ENCODE measurements at regions not wholly inside any gene's neighbourhood (a gene's known extent, or its start where the extent isn't known, plus 50 kb on each side); places are given as distances from the start of the nearest gene placed in this dataset.

- Histone ChIP-seq H3K36me3 (no peaks in the 10 kb centered on the region), H3K27ac (no peak overlapping the region), H3K4me3 (no peak overlapping the region), H3K4me1 (no peaks in the 10 kb centered on the region), H3K9me3 (no peaks in the 10 kb centered on the region), H3K27me3 (no peaks in the 10 kb centered on the region)
- TF ChIP-seq, protein P1, sequence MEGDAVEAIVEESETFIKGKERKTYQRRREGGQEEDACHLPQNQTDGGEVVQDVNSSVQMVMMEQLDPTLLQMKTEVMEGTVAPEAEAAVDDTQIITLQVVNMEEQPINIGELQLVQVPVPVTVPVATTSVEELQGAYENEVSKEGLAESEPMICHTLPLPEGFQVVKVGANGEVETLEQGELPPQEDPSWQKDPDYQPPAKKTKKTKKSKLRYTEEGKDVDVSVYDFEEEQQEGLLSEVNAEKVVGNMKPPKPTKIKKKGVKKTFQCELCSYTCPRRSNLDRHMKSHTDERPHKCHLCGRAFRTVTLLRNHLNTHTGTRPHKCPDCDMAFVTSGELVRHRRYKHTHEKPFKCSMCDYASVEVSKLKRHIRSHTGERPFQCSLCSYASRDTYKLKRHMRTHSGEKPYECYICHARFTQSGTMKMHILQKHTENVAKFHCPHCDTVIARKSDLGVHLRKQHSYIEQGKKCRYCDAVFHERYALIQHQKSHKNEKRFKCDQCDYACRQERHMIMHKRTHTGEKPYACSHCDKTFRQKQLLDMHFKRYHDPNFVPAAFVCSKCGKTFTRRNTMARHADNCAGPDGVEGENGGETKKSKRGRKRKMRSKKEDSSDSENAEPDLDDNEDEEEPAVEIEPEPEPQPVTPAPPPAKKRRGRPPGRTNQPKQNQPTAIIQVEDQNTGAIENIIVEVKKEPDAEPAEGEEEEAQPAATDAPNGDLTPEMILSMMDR (IDR thresholded peaks at IDR 0.05), result no peak
- no peak for DNase-seq (ENCODE audit: low spot score)
Observed at GRCh38 chr2:8277921-8278571, 403.8 kb upstream of the ID2 start.

DNA sequence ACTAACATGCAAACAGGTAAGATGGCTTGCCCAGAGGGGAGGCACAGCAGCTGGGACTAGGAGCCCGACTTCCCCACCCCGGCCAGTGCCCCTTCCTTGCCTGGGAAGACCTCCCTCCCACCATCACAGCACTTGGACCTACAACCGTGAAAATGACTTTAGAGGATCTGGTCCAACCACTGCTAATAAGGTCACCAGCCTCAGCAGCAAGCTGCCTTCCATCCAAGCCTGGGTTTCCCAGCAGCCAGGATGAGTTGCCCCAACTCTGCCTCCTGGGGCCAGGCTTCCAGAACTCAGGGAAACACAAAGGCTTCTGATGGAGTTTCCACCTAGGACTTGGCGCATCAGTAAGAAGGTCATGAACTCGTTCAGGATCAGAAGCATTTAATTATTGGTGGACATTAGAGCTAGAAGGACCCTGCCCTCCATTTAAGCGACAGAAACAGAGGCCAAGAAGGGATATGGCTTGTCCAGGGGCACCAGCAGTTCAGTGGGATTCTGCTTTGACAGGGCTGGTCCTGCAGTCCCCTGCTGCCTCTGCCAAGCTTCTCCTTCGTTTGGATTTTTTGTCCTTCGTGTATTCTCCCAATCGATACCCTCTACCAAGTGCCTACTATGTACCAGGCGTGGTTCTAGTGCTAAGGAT lies 403.0 kb upstream of the ID2 start:
- Histone ChIP-seq H3K9me3 (no peaks in the 10 kb centered on the region), H3K36me3 (no peaks in the 10 kb centered on the region), H3K27ac (no peak overlapping the region), H3K4me1 (no peaks in the 10 kb centered on the region), H3K4me3 (no peak overlapping the region), H3K27me3 (no peaks in the 10 kb centered on the region)
- no peak for DNase-seq (ENCODE audit: low spot score)
- TF ChIP-seq, protein P1 (IDR thresholded peaks at IDR 0.05), result no peak

GRCh38 chr2:8279506-8279905 lies 402.4 kb upstream of the ID2 start:
- H3K9me3 ChIP-seq, result no peaks in the 10 kb centered on the region
- no peaks in the 10 kb centered on the region for H3K27me3 ChIP-seq
- no peak overlapping the region for H3K4me3 ChIP-seq
- DNase-seq (ENCODE audit: low spot score), result no peak
- no peaks in the 10 kb centered on the region for H3K4me1 ChIP-seq
- no peak overlapping the region for H3K27ac ChIP-seq
- TF ChIP-seq, protein P1 (IDR thresholded peaks at IDR 0.05), result no peak
- H3K36me3 ChIP-seq, result no peaks in the 10 kb centered on the region

- no peaks in the 10 kb centered on the region for H3K27me3 ChIP-seq
- no peak for DNase-seq (ENCODE audit: low spot score)
- H3K4me1 ChIP-seq, result no peaks in the 10 kb centered on the region
- no peaks in the 10 kb centered on the region for H3K9me3 ChIP-seq
- H3K4me3 ChIP-seq, result no peak overlapping the region
- TF ChIP-seq, protein P1 (IDR thresholded peaks at IDR 0.05), result no peak
- H3K36me3 ChIP-seq, result no peaks in the 10 kb centered on the region
- H3K27ac ChIP-seq, result no peak overlapping the region
Observed at GRCh38 chr2:8281234-8281633, 400.6 kb upstream of the ID2 start.

DNA sequence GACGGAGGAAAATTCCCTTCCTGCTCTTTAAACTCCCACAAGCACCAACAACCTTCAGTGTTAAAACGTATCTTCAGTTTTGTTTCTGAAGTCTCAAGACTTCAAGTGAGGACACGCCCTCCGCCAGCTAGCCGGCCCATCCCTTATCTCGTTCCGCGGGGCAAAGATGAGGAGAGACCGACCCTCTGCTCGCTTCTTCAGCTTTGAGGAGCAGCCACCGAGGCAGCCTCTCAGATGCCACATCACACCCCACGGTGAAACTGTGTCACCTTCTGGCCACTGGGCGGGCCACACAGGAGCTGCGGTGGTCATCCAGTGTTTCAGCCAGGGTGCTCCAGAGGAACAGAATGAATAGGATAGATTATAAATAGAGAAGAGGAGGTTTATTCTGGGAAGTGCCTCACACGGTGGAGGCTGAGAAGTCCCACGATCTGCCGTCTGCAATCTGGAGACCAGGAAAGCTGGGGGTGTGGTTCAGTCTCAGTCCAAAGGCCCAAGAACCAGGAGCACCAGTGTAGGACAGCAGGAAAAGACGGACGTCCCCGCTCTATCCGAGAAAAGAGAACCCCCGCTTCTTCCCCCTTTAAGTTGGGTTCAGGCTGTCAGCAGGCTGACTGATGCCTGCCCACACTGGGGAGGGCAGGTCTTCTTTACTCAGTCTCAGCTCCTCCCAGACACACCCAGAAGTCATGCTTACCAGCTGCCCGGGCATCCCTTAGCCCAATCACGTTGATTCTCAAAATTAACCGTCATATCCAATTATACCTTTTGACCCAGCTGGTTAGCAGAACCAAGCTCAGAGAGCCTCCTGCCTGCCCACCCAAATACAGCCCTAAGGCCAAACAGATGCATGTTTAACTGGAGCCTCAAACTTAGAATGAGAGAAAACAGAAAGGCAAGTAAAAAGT lies 399.7 kb upstream of the ID2 start:
- Histone ChIP-seq H3K4me1 (no peaks in the 10 kb centered on the region), H3K27ac (no peak overlapping the region), H3K4me3 (no peak overlapping the region), H3K27me3 (no peaks in the 10 kb centered on the region), H3K36me3 (no peaks in the 10 kb centered on the region), H3K9me3 (no peaks in the 10 kb centered on the region)
- DNase-seq (ENCODE audit: low spot score), result no peak
- TF ChIP-seq, protein P1 (IDR thresholded peaks at IDR 0.05), result no peak

All from right atrium auricular region (tissue), 2 donors.